GM13977 (cell line): ENCODE measurements at regions not wholly inside any gene's neighbourhood (a gene's known extent, or its start where the extent isn't known, plus 50 kb on each side); places are given as distances from the start of the nearest gene placed in this dataset.
A peak's percentile ranks its signal among the peaks of the same experiment; 100 is the strongest.

Experiments used
- DNase-seq: peaks from one replicate; pipeline ENCODE4 v3.0.0; 2012; ENCODE audit warnings: low spot score
- CTCF ChIP-seq: IDR thresholded peaks from 2 replicates; pipeline ENCODE4 v1.5.1; 2012; ENCODE audit warnings: mild to moderate bottlenecking, control low read depth; ENCODE audit not compliant: insufficient read depth; ENCODE audit errors: extremely low read depth, missing control alignments
- in situ Hi-C: fragments of 300-500 bp; cut with MboI; formaldehyde crosslinking; loops from one replicate; pipeline ENCODE4 v1.12.0; 2022; ENCODE audit warnings: low sequenced_read_pairs, low pct_unique_long_range_greater_than_20kb, mixed read lengths, inconsistent platforms; ENCODE audit not compliant: unreplicated experiment

- DNase-seq: no peak
- TF ChIP-seq CTCF: no peak
- in situ Hi-C loops: loop anchor here (10.0 kb wide), 1 partner anchor 61 kb away; the partner anchor contains the start of gene TAGAP
Observed at GRCh38 chr6:159105716-159106115, 60.9 kb upstream of the TAGAP start.

- in situ Hi-C loops: loop anchor here (10.0 kb wide), 1 partner anchor 60 kb away; the partner anchor contains the start of gene TAGAP
- DNase-seq: no peak
- TF ChIP-seq CTCF: peak; percentile 9
Observed at GRCh38 chr6:159104931-159105330, 60.1 kb upstream of the TAGAP start.

- peak; percentile 79 for DNase-seq
- in situ Hi-C loops: loop anchor here (10.0 kb wide), 1 partner anchor 60 kb away; the partner anchor contains the start of gene TAGAP
- TF ChIP-seq CTCF: peak; percentile 97
Observed at GRCh38 chr6:159104163-159104925, 59.6 kb upstream of the TAGAP start.

- DNase-seq: no peak
- in situ Hi-C loops: loop anchor here (10.0 kb wide), 1 partner anchor 59 kb away; the partner anchor contains the start of gene TAGAP
- no peak for TF ChIP-seq CTCF
Observed at GRCh38 chr6:159103396-159104162, 58.8 kb upstream of the TAGAP start.

- TF ChIP-seq CTCF: no peak
- no peak for DNase-seq
- in situ Hi-C loops: loop anchor here (10.0 kb wide), 1 partner anchor 58 kb away; the partner anchor contains the start of gene TAGAP
Observed at GRCh38 chr6:159102373-159103160, 57.8 kb upstream of the TAGAP start.

- in situ Hi-C loops: loop anchor here (10.0 kb wide), 1 partner anchor 57 kb away; the partner anchor contains the start of gene TAGAP
Observed at GRCh38 chr6:159101656-159102055, 56.9 kb upstream of the TAGAP start.

More at GRCh38 chr6:159101656-159102055, 56.9 kb upstream of the TAGAP start:
- no peak for DNase-seq
- TF ChIP-seq CTCF: no peak
